PC-3 (cell line): ENCODE measurements at regions not wholly inside any gene's neighbourhood (a gene's known extent, or its start where the extent isn't known, plus 50 kb on each side); places are given as distances from the start of the nearest gene placed in this dataset.

Source experiments
- ATAC-seq: fragments of 200-7000 bp; cut with Tn5 transposase; 2 replicates; pipeline ENCODE4 v1.9.1; 2020; ENCODE audit warnings: mild to moderate bottlenecking, moderate library complexity
- BruUV-seq: library from RNA; stranded (reverse); fragments of 400-500 nt; replicated peaks from 2 replicates; lab custom pipeline; 2021; lab: Mats Ljungman, UMichigan
- CTCF ChIA-PET: fragments of 300-600 bp; sonication (Branson Sonifier 250); formaldehyde crosslinking; loops from one replicate; lab custom pipeline; 2022; ENCODE audit warnings: antibody characterized with exemption; lab: Charles Lee
- POLR2A ChIA-PET: fragments of 300-600 bp; sonication (Branson Sonifier 250); formaldehyde crosslinking; loops from one replicate; lab custom pipeline; 2022; ENCODE audit warnings: antibody characterized with exemption; ENCODE audit not compliant: unreplicated experiment; lab: Charles Lee
- DNase-seq: peaks from one replicate; pipeline ENCODE4 v3.0.0-alpha.2; 2015
- H2AFZ ChIP-seq: fragments of 300-600 bp; sonication (generic); 2 replicates; pipeline ENCODE4 v1.6.0; 2016; ENCODE audit warnings: antibody characterized with exemption, low read length
- H3F3A ChIP-seq: fragments of 300-600 bp; sonication (generic); one replicate; pipeline ENCODE4 v1.6.0; 2017; ENCODE audit warnings: antibody characterized with exemption, low read length, control low read depth, mild to moderate bottlenecking; ENCODE audit not compliant: unreplicated experiment
- H3K27ac ChIP-seq: fragments of 300-600 bp; sonication (generic); 2 replicates; pipeline ENCODE4 v1.5.1; 2016; ENCODE audit warnings: mild to moderate bottlenecking, low read length
- H3K27me3 ChIP-seq: fragments of 300-600 bp; sonication (generic); 2 replicates; pipeline ENCODE4 v1.6.1; 2016; ENCODE audit warnings: low read length, mixed read lengths
- H3K36me3 ChIP-seq: fragments of 300-600 bp; sonication (generic); 2 replicates; pipeline ENCODE4 v1.6.1; 2016; ENCODE audit warnings: low read depth, mixed run types, low read length, mixed read lengths
- H3K4me1 ChIP-seq: fragments of 300-600 bp; sonication (generic); 2 replicates; pipeline ENCODE4 v1.5.1; 2016; ENCODE audit warnings: low read length; ENCODE audit not compliant: insufficient read depth
- H3K4me2 ChIP-seq: fragments of 300-600 bp; sonication (generic); 2 replicates; pipeline ENCODE4 v1.6.0; 2016; ENCODE audit warnings: low read length
- H3K4me3 ChIP-seq: fragments of 300-600 bp; sonication (generic); 2 replicates; pipeline ENCODE4 v1.5.1; 2016; ENCODE audit warnings: mild to moderate bottlenecking, low read length, mixed read lengths
- H3K79me2 ChIP-seq: fragments of 300-600 bp; sonication (generic); 2 replicates; pipeline ENCODE4 v1.6.1; 2017; ENCODE audit warnings: low read length, mixed read lengths
- H3K9ac ChIP-seq: fragments of 300-600 bp; sonication (generic); 2 replicates; pipeline ENCODE4 v1.6.0; 2016; ENCODE audit warnings: mild to moderate bottlenecking, low read length
- H3K9me2 ChIP-seq: fragments of 300-600 bp; sonication (generic); replicated peaks from 2 replicates; pipeline ENCODE4 v1.6.1; 2016; ENCODE audit warnings: mixed run types, low read length, mixed read lengths
- H3K9me3 ChIP-seq: fragments of 300-600 bp; sonication (generic); 2 replicates; pipeline ENCODE4 v1.6.1; 2016; ENCODE audit warnings: low read length, mixed read lengths
- H4K20me1 ChIP-seq: fragments of 300-600 bp; sonication (generic); 2 replicates; pipeline ENCODE4 v1.6.1; 2016; ENCODE audit warnings: low read length, mixed read lengths
- EZH2 ChIP-seq: fragments of 300-600 bp; sonication (generic); IDR thresholded peaks from one replicate; pipeline ENCODE4 v1.6.1; 2017; ENCODE audit warnings: antibody characterized with exemption, mild to moderate bottlenecking, low read length; ENCODE audit not compliant: unreplicated experiment
- EZH2phosphoT487 ChIP-seq: fragments of 300-600 bp; sonication (generic); IDR thresholded peaks from 2 replicates; pipeline ENCODE4 v1.6.1; 2018; ENCODE audit warnings: mild to moderate bottlenecking, antibody characterized with exemption, low read length, borderline replicate concordance
- intact Hi-C: fragments of 100-400 bp; cut with micrococcal nuclease; formaldehyde crosslinking; loops from 2 replicates; pipeline ENCODE4 v1.9.0; 2023
- TF ChIP-seq, protein P1 (sequence below): fragments of 300-600 bp; sonication (generic); conservative IDR thresholded peaks from 2 replicates; pipeline ENCODE4 v1.5.1; 2017; ENCODE audit warnings: antibody characterized with exemption, low read depth, mild to moderate bottlenecking, low read length

DNA sequence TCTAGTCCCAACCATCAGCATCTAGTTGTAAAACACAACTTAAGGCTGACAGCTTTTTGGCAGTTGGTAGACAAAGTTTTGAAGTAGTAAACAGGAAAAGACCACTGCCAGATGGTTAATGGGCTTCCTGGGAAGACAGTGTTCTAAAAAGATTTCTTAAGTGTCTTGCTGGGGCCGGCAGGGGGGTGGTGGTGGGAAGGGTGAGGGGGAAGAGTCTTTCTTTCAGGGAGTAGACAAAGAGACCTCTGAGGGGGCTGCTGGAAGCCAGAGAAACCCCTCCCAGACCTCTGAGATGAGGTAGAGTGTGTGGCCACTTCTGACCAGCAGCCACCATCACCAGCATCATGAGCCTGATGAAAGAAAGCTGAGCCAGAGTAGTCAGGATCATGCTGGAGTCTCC is 784.9 kb downstream of the TENT5A start:
- Histone ChIP-seq H3K36me3 (no peaks in the 10 kb centered on the region), H3K4me1 (no peaks in the 10 kb centered on the region), H3F3A (no peaks in the 10 kb centered on the region), H3K27ac (no peak overlapping the region), H3K9me3 (no peaks in the 10 kb centered on the region), H3K4me2 (no peak overlapping the region), H3K79me2 (no peaks in the 10 kb centered on the region), H3K9me2 (no peaks in the 10 kb centered on the region), H3K27me3 (no peaks in the 10 kb centered on the region), H4K20me1 (no peaks in the 10 kb centered on the region), H3K4me3 (no peak overlapping the region), H3K9ac (no peak overlapping the region), H2AFZ (no peak overlapping the region)
- ATAC-seq: no peak
- TF ChIP-seq EZH2phosphoT487 (no peak), EZH2 (no peak)
- TF ChIP-seq, protein P1, sequence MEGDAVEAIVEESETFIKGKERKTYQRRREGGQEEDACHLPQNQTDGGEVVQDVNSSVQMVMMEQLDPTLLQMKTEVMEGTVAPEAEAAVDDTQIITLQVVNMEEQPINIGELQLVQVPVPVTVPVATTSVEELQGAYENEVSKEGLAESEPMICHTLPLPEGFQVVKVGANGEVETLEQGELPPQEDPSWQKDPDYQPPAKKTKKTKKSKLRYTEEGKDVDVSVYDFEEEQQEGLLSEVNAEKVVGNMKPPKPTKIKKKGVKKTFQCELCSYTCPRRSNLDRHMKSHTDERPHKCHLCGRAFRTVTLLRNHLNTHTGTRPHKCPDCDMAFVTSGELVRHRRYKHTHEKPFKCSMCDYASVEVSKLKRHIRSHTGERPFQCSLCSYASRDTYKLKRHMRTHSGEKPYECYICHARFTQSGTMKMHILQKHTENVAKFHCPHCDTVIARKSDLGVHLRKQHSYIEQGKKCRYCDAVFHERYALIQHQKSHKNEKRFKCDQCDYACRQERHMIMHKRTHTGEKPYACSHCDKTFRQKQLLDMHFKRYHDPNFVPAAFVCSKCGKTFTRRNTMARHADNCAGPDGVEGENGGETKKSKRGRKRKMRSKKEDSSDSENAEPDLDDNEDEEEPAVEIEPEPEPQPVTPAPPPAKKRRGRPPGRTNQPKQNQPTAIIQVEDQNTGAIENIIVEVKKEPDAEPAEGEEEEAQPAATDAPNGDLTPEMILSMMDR: no peak
- DNase-seq: no peak
- intact Hi-C loops: no loop called here
- ChIA-PET CTCF (no interaction called here), POLR2A (no interaction called here)
- no TSS peak for BruUV-seq

DNA sequence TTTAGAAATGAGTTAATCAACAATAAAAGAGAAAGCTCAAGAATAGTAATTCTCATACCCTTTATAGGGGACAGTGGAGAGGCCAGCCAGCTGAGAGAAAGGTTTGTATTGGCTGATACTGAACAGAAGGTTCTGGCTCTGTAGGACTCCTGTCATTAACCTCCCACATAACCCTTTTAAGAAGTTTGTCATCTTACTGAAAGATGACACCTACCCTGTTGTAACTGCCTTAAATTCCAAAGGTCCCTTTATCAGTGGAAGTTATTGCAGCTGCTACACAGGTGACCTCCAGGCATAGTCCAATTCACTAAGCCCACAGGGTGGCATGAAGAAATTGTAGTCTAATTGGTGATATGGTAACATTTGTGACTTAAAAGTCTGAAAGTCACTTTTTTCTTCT is 790.1 kb downstream of the TENT5A start:
- no peaks in the 10 kb centered on the region for H3K9me2 ChIP-seq
- H3K79me2 ChIP-seq: no peaks in the 10 kb centered on the region
- no peak; the same call in 1 of the 2 replicates for ATAC-seq

DNA sequence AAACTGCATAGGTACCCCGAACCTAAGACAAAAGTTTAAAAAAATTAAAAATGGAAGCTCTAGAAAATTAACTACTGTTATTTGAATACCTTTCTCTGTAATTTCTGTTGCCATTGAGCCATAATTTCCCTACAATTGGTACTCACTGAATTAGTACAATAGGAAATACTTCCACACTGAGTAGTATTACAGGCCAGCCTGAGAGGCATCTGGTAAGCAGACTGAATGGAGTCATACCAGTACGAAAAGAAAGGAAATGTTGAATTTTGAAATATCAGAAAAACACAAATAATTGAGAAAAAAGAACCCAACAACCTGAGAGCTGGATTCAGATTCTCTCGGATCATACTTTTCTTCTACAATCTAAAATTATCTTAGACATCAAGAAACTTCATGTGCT is 791.3 kb downstream of the TENT5A start:
- Histone ChIP-seq H3K9ac (no peak overlapping the region), H3K79me2 (no peaks in the 10 kb centered on the region), H4K20me1 (no peaks in the 10 kb centered on the region), H3K36me3 (no peaks in the 10 kb centered on the region), H2AFZ (no peak overlapping the region), H3K27me3 (no peaks in the 10 kb centered on the region), H3K4me3 (no peak overlapping the region), H3K9me3 (no peaks in the 10 kb centered on the region), H3K9me2 (no peaks in the 10 kb centered on the region), H3K27ac (no peak overlapping the region), H3F3A (no peaks in the 10 kb centered on the region), H3K4me2 (no peak overlapping the region), H3K4me1 (no peaks in the 10 kb centered on the region)
- intact Hi-C loops: no loop called here
- CTCF ChIA-PET: no interaction called here
- DNase-seq (no peak), ATAC-seq (no peak)
- POLR2A ChIA-PET: no interaction called here
- BruUV-seq: no TSS peak
- no peak for TF ChIP-seq EZH2
- no peak for TF ChIP-seq EZH2phosphoT487
- TF ChIP-seq, protein P1: no peak

More for the DNA sequence above, 790.1 kb downstream of the TENT5A start:
- H3K27me3 ChIP-seq: no peaks in the 10 kb centered on the region
- intact Hi-C loops: no loop called here
- H3K4me3 ChIP-seq: no peak overlapping the region
- H3K4me1 ChIP-seq: no peaks in the 10 kb centered on the region
- TF ChIP-seq EZH2 (no peak), EZH2phosphoT487 (no peak)
- TF ChIP-seq, protein P1: no peak
- no peak overlapping the region for H2AFZ ChIP-seq
- ChIA-PET POLR2A (no interaction called here), CTCF (no interaction called here)
- H3K27ac ChIP-seq: no peak overlapping the region
- H3K36me3 ChIP-seq: no peaks in the 10 kb centered on the region
- H3K9me3 ChIP-seq: no peaks in the 10 kb centered on the region
- no peak overlapping the region for H3K4me2 ChIP-seq
- no peaks in the 10 kb centered on the region for H4K20me1 ChIP-seq
- H3F3A ChIP-seq: no peaks in the 10 kb centered on the region
- DNase-seq: no peak
- no peak overlapping the region for H3K9ac ChIP-seq
- BruUV-seq: no TSS peak
